SU-DHL-6 (cell line): ENCODE measurements at regions not wholly inside any gene's neighbourhood (a gene's known extent, or its start where the extent isn't known, plus 50 kb on each side); places are given as distances from the start of the nearest gene placed in this dataset.

Experiments used
- CTCF ChIP-seq: fragments of 200-600 bp; sonication (generic); IDR thresholded peaks from one replicate; pipeline ENCODE4 v1.5.1; 2017; ENCODE audit warnings: antibody characterized with exemption, mild to moderate bottlenecking, low read length, moderate library complexity; ENCODE audit not compliant: insufficient read depth, poor library complexity, severe bottlenecking
- EZH2phosphoT487 ChIP-seq: fragments of 200-600 bp; sonication (generic), shearing (Covaris generic); conservative IDR thresholded peaks from 2 replicates; pipeline ENCODE4 v1.6.1; 2018; ENCODE audit warnings: mild to moderate bottlenecking, antibody characterized with exemption, low read length, moderate library complexity, mixed read lengths

DNA sequence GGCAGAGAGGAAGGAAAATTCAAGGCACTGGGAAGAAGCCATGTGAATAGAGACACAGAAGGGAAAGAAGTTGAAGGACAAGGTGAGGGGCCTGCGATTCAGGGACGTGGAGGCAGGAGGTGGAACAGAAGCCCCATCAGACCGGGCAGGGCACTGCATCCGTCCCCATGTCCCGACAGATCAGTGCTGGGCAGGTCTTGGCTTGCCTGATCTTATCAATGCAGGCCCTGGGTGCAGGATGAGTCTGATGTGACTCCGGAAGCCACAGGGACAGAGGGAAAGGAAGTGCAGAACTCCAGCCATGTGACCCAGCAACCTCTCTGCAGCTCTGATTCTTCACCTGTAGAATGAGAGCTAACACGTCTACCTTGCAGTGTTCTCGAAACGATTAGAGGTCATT, 136.2 kb upstream of the CTBP2 start:
- TF ChIP-seq CTCF (no peak), EZH2phosphoT487 (no peak)
